Adrenal gland (tissue), 9 donors: ENCODE measurements at regions not wholly inside any gene's neighbourhood (a gene's known extent, or its start where the extent isn't known, plus 50 kb on each side); places are given as distances from the start of the nearest gene placed in this dataset.
A peak's percentile ranks its signal among the peaks of the same experiment; 100 is the strongest.

Experiments
- DNase-seq, 7 donors: peaks; one replicate each; pipeline ENCODE4 v3.0.0-alpha.2; 2019 to 2020
- H3K27ac ChIP-seq, 5 donors: fragments of 200-600 bp; sonication (generic) in 4 of 5; 1 replicate in 3 of 5; 2 replicates in 2 of 5; pipeline versions ENCODE4 v1.5.1 to v1.8.0; 2016 to 2020; ENCODE audit warnings: mild to moderate bottlenecking in 1 of 5
- H3K27me3 ChIP-seq: fragments of 200-600 bp; 2 replicates; pipeline ENCODE4 v1.8.0; 2021
- H3K36me3 ChIP-seq, 2 donors: fragments of 200-600 bp; replicated peaks in 1 of 2; 1 replicate in 1 of 2; 2 replicates in 1 of 2; pipeline versions ENCODE4 v1.5.1 to v1.8.0; 2018 to 2022
- H3K4me1 ChIP-seq, 2 donors: fragments of 200-600 bp; replicated peaks in 1 of 2; 1 replicate in 1 of 2; 2 replicates in 1 of 2; pipeline versions ENCODE4 v1.5.1 to v1.8.0; 2018 to 2021
- H3K4me3 ChIP-seq, 4 donors: fragments of 200-600 bp; sonication (generic) in 3 of 4; one replicate each; pipeline ENCODE4 v1.5.1; 2016 to 2018
- H3K9me3 ChIP-seq, 3 donors: fragments of 200-600 bp; sonication (generic) in 1 of 3; replicated peaks in 1 of 3; 1 replicate in 2 of 3; 2 replicates in 1 of 3; pipeline versions ENCODE4 v1.5.1 to v1.8.0; 2016 to 2021
- CTCF ChIP-seq, 6 experiments: fragments of 450-650 bp in 4 of 6; fragments of 200-600 bp in 2 of 6; sonication (generic) in 1 of 6; IDR thresholded peaks; 1 replicate in 5 of 6; 2 replicates in 1 of 6; pipeline versions ENCODE4 v1.5.1 to v1.8.0; 2016 to 2021; ENCODE audit warnings: antibody characterized with exemption in 6 of 6, mild to moderate bottlenecking in 2 of 6, moderate library complexity in 1 of 6
- POLR2A ChIP-seq, 2 donors: fragments of 450-650 bp; IDR thresholded peaks; one replicate each; pipeline ENCODE4 v1.6.1; 2017; ENCODE audit warnings: antibody characterized with exemption in 2 of 2, mild to moderate bottlenecking in 2 of 2, moderate library complexity in 1 of 2
- WGBS, 4 donors: extraction: QIAGEN DNeasy Blood & Tissue Kit in 2 of 4; methylation state at CpG; one replicate each; pipeline versions ENCODE4 v1.1.5 to v1.1.7; 2013 to 2017; 5-methylcytosine and 5-hydroxymethylcytosine counted together
- intact Hi-C, 2 donors: fragments of 100-400 bp; cut with DNase I; formaldehyde crosslinking; loops; one replicate each; pipeline versions ENCODE4 v1.14.1 to v1.15.0; 2022 to 2023
- donor health status: healthy with polysubstance abuse.
- donor health status: Bipolar disorder and iron deficiency.
- donor health status: DM: yes; HTN: yes; CAD: no.
- donor health status: DM: no; HTN: no; CAD: no.
- donor health status: DM: no; HTN: no; CAD: no.

- WGBS, 4 donors: 50 to 58% (median 51%) methylated on average over 8 of the region's 8 CpGs
- H3K27me3 ChIP-seq: no peaks in the 10 kb centered on the region
- H3K4me1 ChIP-seq: peaks cover 0 to 20% of the 10 kb centered on the region in 2 donors
- TF ChIP-seq POLR2A (IDR thresholded peaks at IDR 0.05) (no peak), CTCF (IDR thresholded peaks at IDR 0.05) (no peak)
- peak in 1 of 7 donors; percentile 45 for DNase-seq
- intact Hi-C loops: no loop called here
- H3K9me3 ChIP-seq: no peaks in the 10 kb centered on the region
- H3K27ac ChIP-seq: peak overlapping the region in 2 of 5 donors; percentile 0 to 56
- H3K4me3 ChIP-seq: no peak overlapping the region
- no peaks in the 10 kb centered on the region for H3K36me3 ChIP-seq
Observed at GRCh38 chr7:131234719-131235488, 92.8 kb upstream of the MKLN1 start.

GRCh38 chr7:131235489-131236317 is 92.0 kb upstream of the MKLN1 start:
- no peaks in the 10 kb centered on the region for H3K27me3 ChIP-seq
- H3K4me3 ChIP-seq: no peak overlapping the region
- no peaks in the 10 kb centered on the region for H3K9me3 ChIP-seq
- peak overlapping the region in 1 of 5 donors; percentile 56 for H3K27ac ChIP-seq
- no peaks in the 10 kb centered on the region for H3K36me3 ChIP-seq
- H3K4me1 ChIP-seq: peaks cover 0 to 20% of the 10 kb centered on the region in 2 donors
- 48 to 55% (median 50%) methylated on average over 13 of the region's 13 CpGs for WGBS, 4 donors
- TF ChIP-seq POLR2A (IDR thresholded peaks at IDR 0.05): no peak
- TF ChIP-seq CTCF (IDR thresholded peaks at IDR 0.05): no peak
- DNase-seq: peak; percentile 37 to 87 (median 62)
- intact Hi-C loops: no loop called here

GRCh38 chr7:131236318-131236672 is 91.4 kb upstream of the MKLN1 start:
- no peak for TF ChIP-seq CTCF (IDR thresholded peaks at IDR 0.05)
- TF ChIP-seq POLR2A (IDR thresholded peaks at IDR 0.05): no peak
- 84 to 92% (median 91%) methylated on average over 6 of the region's 6 CpGs for WGBS, 4 donors
- Histone ChIP-seq H3K9me3 (no peaks in the 10 kb centered on the region), H3K36me3 (no peaks in the 10 kb centered on the region), H3K4me1 (peaks cover 0 to 20% of the 10 kb centered on the region in 2 donors), H3K27me3 (no peaks in the 10 kb centered on the region), H3K4me3 (no peak overlapping the region), H3K27ac (peak overlapping the region in 1 of 5 donors; percentile 56)
- DNase-seq: peak in 1 of 7 donors; percentile 25
- intact Hi-C loops: no loop called here

GRCh38 chr7:131238347-131238931 is 89.2 kb upstream of the MKLN1 start:
- H3K4me1 ChIP-seq: peaks cover 0 to 20% of the 10 kb centered on the region in 2 donors
- intact Hi-C loops: no loop called here
- no peaks in the 10 kb centered on the region for H3K36me3 ChIP-seq
- DNase-seq: peak in 1 of 7 donors; percentile 29
- H3K4me3 ChIP-seq: no peak overlapping the region
- peak overlapping the region in 1 of 5 donors; percentile 47 for H3K27ac ChIP-seq
- H3K9me3 ChIP-seq: no peaks in the 10 kb centered on the region
- WGBS, 4 donors: 78 to 89% (median 80%) methylated on average over 2 of the region's 2 CpGs
- H3K27me3 ChIP-seq: no peaks in the 10 kb centered on the region
- TF ChIP-seq POLR2A (IDR thresholded peaks at IDR 0.05) (no peak), CTCF (IDR thresholded peaks at IDR 0.05) (no peak)
